GM19351 (cell line): ENCODE measurements at regions not wholly inside any gene's neighbourhood (a gene's known extent, or its start where the extent isn't known, plus 50 kb on each side); places are given as distances from the start of the nearest gene placed in this dataset.
"Not testable (repeated sequence)": the region's sequence is repeated elsewhere in the genome, so short reads cannot be mapped to it uniquely, and the experiment has no call there.

Experiments
- ATAC-seq: cut with Tn5 transposase; IDR thresholded peaks from one replicate; pipeline ENCODE4 v1.9.1; 2021; ENCODE audit warnings: mild to moderate bottlenecking, moderate library complexity; ENCODE audit not compliant: unreplicated experiment

- no peak for ATAC-seq
These were observed 545.3 kb downstream of the PTPRC start for GRCh38 chr1:199184180-199184579.

GRCh38 chr1:199194862-199195261 is 556.0 kb downstream of the PTPRC start:
- no peak for ATAC-seq

DNA sequence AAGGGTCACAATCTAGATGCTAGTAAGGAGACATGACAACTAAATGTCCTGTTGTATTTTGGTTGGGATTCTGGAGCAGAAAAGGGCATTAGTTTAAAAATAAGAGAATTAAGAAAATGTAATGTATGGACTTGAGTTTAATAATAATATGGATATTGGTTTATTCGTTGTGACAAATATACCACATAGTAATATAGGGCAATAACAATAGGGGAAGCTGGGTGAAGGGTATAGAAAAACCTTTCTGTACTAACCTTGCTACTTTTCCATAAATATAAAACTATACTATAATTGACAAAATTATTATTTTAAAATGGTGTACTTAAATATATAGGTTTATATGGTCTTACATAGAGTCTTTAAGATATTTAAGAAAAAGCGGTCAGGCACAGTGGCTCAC is 558.9 kb downstream of the PTPRC start:
- no peak for ATAC-seq

GRCh38 chr1:199202331-199202730 is 563.5 kb downstream of the PTPRC start:
- no peak for ATAC-seq

DNA sequence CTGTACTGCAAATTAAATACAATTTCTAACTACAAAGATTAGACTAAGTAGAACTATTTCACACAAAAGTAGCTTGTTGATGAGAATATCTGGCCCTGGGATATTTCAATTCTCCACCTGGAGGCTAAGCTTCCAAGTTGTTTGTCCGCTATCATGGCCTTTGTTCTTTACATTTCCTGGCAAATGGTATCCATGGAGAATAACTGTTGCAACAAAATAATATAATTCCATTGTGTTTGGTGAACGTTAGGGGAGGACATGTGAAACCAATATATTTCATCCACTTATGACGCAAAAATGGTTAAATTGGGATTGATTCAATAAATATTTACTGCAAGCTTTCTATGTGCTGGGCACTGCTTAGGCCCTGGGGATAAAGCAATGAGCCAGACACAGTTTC is 565.4 kb downstream of the PTPRC start:
- no peak for ATAC-seq

DNA sequence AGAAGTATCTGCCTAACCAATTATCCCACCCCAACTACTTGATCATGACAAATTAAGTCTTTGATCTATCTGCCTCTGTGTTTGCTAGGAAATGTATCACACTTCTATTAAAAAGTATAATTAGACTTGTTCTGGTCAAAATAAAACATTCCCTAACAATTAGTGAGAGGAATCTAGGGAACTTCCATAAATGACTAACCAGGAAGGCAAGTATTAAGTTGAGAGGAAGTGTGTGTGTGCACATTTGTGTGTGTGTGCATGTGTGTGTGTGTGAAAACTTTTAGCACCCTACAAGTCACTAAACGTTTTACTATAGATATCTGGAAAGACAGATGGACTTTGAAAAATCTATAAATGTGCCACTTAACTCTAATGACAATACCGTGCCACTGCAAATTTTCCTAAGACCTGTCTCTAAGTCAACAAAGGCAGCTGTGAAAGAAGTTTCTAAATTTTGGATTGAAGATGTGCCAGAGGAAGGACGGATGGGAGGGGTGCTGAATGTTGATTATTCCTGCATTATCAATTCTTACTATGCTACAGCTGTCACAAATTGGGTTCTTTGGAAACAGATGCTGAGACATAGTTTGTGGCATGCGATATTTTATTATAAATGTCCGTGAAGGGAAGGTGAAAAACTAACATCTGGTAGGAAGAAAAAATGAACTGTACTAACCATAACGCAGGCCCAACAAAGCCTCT is 567.1 kb downstream of the PTPRC start:
- no peak for ATAC-seq

DNA sequence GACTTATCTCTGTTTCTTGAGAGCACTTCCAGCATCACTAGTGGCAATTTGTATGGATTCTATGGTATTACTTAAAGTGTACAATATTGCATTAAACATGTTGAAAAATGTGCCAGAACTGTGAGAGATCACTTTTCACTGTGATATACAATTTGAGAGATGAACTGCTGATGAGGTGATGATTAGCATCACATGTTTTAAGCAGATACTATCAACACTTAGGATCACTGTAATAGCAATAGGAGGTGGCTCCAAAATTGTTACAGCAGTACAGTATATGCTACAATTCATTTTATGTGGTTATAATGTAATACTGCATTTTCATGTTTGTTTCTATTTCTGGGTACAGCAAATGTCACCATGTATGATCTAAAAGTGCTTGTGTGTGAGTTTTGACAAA is 570.0 kb downstream of the PTPRC start:
- no peak for ATAC-seq

- no peak for ATAC-seq
These were observed 579.2 kb downstream of the PTPRC start for GRCh38 chr1:199218065-199218464.

DNA sequence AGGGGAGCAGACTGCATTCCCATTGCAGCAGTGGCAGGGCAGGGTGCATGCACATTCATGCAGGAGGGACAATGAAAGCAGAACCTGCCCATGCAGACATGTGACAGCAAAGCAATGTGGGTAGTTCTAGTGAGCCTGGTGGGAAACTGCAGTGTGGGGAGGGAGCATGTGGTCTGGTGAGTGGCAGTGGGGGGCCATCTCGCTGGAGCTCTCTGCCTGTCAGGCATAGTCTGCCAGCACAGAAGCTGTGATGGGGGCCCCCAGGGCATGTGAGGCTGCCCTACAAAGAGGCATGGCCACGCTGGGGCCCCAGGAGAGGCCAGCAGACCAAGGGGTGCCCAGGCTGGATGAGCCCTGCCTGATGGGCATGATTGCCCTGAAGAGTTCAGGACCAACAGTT is 579.7 kb downstream of the PTPRC start:
- no peak for ATAC-seq

GRCh38 chr1:199220031-199220430 is 581.2 kb downstream of the PTPRC start:
- no peak for ATAC-seq

DNA sequence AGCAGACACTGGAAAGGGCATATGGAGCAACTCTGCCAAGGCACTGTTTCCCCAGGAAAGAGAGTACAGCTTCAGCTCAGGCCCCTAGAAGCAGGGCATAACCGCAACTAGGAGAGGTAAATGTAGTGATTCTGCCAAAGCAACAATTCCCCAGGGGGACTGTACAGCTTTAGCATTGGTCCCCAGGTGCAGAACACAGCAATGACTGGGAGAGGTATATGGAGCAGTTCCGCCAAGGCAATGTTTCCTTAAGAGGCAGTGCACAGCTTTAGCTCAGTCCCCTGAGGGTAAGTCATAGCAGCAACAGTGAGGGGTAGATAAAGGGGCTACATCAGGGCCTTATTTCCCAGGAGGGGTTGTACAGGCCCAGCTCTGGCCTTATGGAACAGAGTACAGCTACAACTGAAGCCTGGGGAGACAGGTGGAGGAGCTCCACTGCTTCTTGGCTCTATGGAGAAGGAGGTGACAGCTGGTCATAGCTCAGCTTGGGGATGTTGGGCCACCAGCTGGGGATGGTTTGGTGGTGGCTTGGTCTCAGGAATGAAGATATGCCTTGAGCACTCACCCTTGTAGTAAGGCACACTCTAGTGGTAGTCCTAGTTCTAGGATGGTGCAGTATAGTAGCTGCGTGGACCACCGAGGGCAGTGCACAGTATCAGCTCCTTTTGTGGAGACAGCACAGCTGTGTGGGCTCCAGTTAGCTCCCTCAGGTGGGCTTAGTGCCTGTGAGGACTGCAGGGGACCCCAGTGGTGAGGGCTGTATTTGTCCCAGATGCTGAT is 582.7 kb downstream of the PTPRC start:
- ATAC-seq, result no peak

- no peak for ATAC-seq
These were observed 585.1 kb downstream of the PTPRC start for GRCh38 chr1:199223936-199224335.

DNA sequence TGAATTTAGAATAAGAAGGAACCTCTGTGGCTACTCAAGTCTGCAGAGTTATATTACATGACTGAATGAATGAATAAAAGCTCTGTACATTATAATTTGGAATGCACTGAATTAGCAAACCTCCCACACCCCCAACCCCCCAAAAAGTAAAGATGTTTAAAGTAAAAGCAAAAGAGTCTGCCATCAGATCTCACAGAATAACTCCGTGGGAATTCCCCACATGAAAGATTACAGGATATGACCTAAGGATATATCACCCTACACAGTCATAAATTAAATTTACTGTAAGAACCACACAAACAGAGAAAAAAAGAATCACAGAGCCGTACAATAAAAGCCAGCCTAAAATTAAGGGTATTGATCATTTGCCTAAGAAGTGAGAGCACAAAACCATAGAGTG is 587.3 kb downstream of the PTPRC start:
- peak; percentile 77 for ATAC-seq

- no peak for ATAC-seq
These were observed 603.3 kb downstream of the PTPRC start for GRCh38 chr1:199242147-199242546.

DNA sequence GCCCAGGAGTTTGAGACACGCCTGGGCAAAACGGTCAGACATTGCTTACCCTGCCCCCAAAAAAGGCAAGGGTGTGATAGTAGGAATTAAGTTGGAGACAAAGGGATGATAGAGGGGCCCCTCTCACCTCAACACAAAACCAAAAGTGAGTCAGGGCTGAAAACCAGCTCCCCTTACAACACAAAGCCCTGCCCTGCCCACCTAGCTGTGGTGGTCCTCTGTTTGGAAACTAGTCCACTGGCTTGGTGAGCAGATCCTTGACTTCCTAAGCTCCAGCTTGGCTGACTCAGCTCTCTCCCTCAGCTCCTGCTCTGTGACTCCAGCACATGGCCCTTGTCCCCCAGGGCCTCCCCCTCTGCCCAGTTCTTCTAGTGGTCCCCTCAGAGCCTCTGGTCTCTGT is 603.8 kb downstream of the PTPRC start:
- ATAC-seq, result no peak

- ATAC-seq, result peak; percentile 99
These were observed 604.7 kb downstream of the PTPRC start for GRCh38 chr1:199243423-199244061.

DNA sequence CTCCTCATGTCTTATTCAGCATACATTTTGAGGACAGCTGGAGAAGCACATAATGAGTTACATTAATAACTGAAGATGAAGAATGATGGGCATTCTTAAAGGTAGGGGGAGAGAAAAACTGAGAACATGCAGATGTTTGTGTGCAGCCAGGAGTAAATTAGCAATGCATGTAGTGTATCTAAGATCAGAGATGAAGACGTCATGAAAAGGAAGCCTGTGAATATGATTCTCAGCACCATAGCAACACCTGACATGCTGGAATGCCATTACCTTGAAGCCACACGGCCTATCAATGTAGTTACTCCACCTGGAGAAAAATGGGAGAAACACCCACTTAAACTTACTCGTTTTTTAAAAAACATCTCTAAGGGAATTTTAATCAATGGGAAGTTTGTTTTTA is 607.1 kb downstream of the PTPRC start:
- no peak for ATAC-seq

- no peak for ATAC-seq
These were observed 607.9 kb downstream of the PTPRC start for GRCh38 chr1:199246716-199247115.

DNA sequence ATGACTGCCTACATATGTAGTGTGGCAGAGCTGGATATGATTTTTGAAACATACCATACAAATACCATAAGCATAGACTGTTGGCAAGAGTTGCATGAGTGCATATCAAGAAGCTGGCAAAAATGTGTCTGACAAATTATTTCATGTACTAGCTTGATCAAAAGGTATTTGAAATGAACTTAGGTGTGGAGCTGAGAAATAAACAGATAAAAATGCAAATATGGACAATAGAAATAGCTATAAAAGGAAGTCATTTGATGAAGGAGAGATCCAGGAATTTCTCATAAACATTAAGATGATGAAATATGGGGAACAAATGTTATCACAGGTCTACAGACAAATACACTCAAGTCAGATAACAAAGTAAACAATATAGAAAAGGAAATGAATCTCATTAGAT is 609.1 kb downstream of the PTPRC start:
- ATAC-seq, result no peak

DNA sequence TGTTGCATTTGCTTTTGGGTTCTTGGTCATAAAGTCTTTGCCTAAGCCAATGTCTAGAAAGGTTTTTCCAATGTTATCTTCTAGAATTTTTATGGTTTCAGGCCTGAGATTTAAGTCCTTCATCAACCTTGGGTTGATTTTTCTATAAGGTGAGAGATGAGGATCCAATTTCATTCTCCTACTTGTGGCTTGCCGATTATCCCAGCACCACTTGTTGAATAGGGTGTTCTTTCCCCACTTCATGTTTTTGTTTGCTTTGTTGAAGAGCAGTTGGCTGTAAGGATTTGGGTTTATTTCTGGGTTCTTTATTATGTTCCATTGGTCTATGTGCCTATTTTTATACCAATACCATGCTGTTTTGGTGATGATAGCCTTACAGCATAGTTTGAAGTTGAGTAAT is 615.2 kb downstream of the PTPRC start:
- not testable (repeated sequence) for ATAC-seq

DNA sequence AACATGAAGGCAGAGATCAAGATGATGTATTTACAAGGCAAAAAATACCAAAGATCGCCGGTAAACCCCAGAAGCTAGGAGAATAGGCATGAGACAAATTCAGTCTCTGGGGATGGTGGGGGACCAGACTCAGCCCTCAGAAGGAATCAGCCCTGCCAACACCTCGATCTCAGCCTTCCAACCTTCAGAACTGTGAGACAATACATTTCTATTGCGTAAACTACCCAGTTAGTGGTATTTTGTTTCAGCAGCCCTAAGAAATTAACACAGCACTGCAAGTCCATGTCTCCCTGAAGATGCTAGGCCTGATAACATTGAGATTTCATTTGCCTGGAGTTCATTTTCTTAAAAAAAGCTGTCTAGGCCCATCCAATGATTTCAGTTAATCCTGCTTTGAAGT is 622.5 kb downstream of the PTPRC start:
- ATAC-seq, result no peak

DNA sequence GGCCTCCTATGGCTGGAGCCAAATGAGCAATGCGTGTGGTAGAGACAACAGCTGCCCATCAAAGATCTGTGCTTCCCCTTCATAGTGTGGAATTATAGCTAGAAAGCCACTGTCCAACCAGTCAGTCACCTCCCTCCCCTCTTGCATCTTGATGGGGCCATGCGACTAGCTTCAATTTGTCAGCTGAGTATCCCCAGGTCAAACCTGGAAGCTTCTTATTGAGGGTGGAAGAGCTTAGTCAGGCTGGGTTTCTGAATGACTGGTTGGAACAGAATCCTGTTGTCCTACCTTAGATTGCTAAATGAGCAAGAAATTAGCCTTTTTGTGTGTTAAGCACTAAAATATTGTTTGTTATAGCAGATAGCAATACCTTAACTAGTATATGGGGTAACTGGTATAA is 625.4 kb downstream of the PTPRC start:
- ATAC-seq, result no peak
